Neural cell (in vitro differentiated cells): ENCODE measurements at regions not wholly inside any gene's neighbourhood (a gene's known extent, or its start where the extent isn't known, plus 50 kb on each side); places are given as distances from the start of the nearest gene placed in this dataset.

Experiments used
- H2AFZ ChIP-seq: fragments of 200-600, 300-800 bp; sonication (generic), shearing (Covaris generic); 2 replicates; pipeline ENCODE4 v1.6.0; 2014; ENCODE audit warnings: low read depth, mild to moderate bottlenecking, antibody characterized with exemption, low read length, moderate library complexity
- H3F3A ChIP-seq: fragments of 200-600 bp; shearing (Covaris generic); 2 replicates; pipeline ENCODE4 v1.6.1; 2016; ENCODE audit warnings: mild to moderate bottlenecking, moderate library complexity, mixed read lengths, antibody characterized with exemption, low read length; ENCODE audit not compliant: insufficient read depth, poor library complexity, severe bottlenecking
- H3K27ac ChIP-seq: fragments of 200-600, 300-800 bp; sonication (generic), shearing (Covaris generic); 2 replicates; pipeline ENCODE4 v1.5.1; 2014; ENCODE audit warnings: mild to moderate bottlenecking, low read length, moderate library complexity
- H3K27me3 ChIP-seq: fragments of 300-800, 200-600 bp; sonication (generic), shearing (Covaris generic); 2 replicates; pipeline ENCODE4 v1.6.0; 2014; ENCODE audit warnings: mild to moderate bottlenecking, low read depth, low read length, moderate library complexity; ENCODE audit not compliant: insufficient read depth
- H3K36me3 ChIP-seq: fragments of 300-800, 200-600 bp; sonication (generic), shearing (Covaris generic); 2 replicates; pipeline ENCODE4 v1.5.1; 2014; ENCODE audit warnings: mild to moderate bottlenecking, antibody characterized with exemption, low read length, moderate library complexity; ENCODE audit not compliant: insufficient read depth
- H3K4me2 ChIP-seq: fragments of 300-800, 200-600 bp; sonication (generic), shearing (Covaris generic); 2 replicates; pipeline ENCODE4 v1.6.0; 2014; ENCODE audit warnings: mild to moderate bottlenecking, low read length
- H3K4me3 ChIP-seq: fragments of 300-800, 200-600 bp; sonication (generic), shearing (Covaris generic); 2 replicates; pipeline ENCODE4 v1.5.1; 2014; ENCODE audit warnings: mild to moderate bottlenecking, low read length, moderate library complexity
- H3K79me2 ChIP-seq: fragments of 200-600 bp; shearing (Covaris generic); replicated peaks from 2 replicates; pipeline ENCODE4 v1.6.0; 2014; ENCODE audit warnings: mild to moderate bottlenecking, low read length, moderate library complexity; ENCODE audit not compliant: insufficient read depth
- H3K9ac ChIP-seq: fragments of 300-800, 200-600 bp; sonication (generic), shearing (Covaris generic); 2 replicates; pipeline ENCODE4 v1.6.1; 2016; ENCODE audit warnings: mild to moderate bottlenecking, low read length, mixed read lengths
- H3K9me2 ChIP-seq: fragments of 200-600 bp; shearing (Covaris generic); 2 replicates; pipeline ENCODE4 v1.6.1; 2016; ENCODE audit warnings: mild to moderate bottlenecking, low read length, mixed read lengths; ENCODE audit not compliant: insufficient read depth
- H3K9me3 ChIP-seq: fragments of 200-600, 300-800 bp; sonication (generic), shearing (Covaris generic); 2 replicates; pipeline ENCODE4 v1.6.1; 2016; ENCODE audit warnings: mild to moderate bottlenecking, mixed run types, low read length, moderate library complexity, mixed read lengths
- H4K20me1 ChIP-seq: fragments of 200-600 bp; shearing (Covaris generic); 2 replicates; pipeline ENCODE4 v1.6.1; 2016; ENCODE audit warnings: mild to moderate bottlenecking, mixed run types; ENCODE audit not compliant: insufficient read depth
- CTCF ChIP-seq: fragments of 450-650 bp; IDR thresholded peaks from 2 replicates; pipeline ENCODE4 v1.5.1; 2014; ENCODE audit warnings: antibody characterized with exemption, mild to moderate bottlenecking, moderate library complexity; ENCODE audit not compliant: poor library complexity, severe bottlenecking
- EP300 ChIP-seq: fragments of 450-650 bp; conservative IDR thresholded peaks from 2 replicates; pipeline ENCODE4 v1.6.1; 2014; ENCODE audit warnings: antibody characterized with exemption, mild to moderate bottlenecking, moderate library complexity; ENCODE audit not compliant: poor library complexity, severe bottlenecking
- EZH2 ChIP-seq: fragments of 200-600, 300-800 bp; shearing (Covaris generic), sonication (generic); IDR thresholded peaks from 2 replicates; pipeline ENCODE4 v1.6.1; 2014; ENCODE audit warnings: antibody characterized with exemption, low read length, borderline replicate concordance, mild to moderate bottlenecking; ENCODE audit not compliant: insufficient read depth, poor library complexity, severe bottlenecking
- MXI1 ChIP-seq: fragments of 450-650 bp; conservative IDR thresholded peaks from 2 replicates; pipeline ENCODE4 v1.6.1; 2014; ENCODE audit warnings: antibody characterized with exemption, mild to moderate bottlenecking; ENCODE audit not compliant: poor library complexity, severe bottlenecking
- POLR2AphosphoS5 ChIP-seq: IDR thresholded peaks from 2 replicates; pipeline ENCODE4 v1.6.1; 2012
- RAD21 ChIP-seq: fragments of 450-650 bp; conservative IDR thresholded peaks from 2 replicates; pipeline ENCODE4 v1.6.1; 2014; ENCODE audit warnings: antibody characterized with exemption, mild to moderate bottlenecking, moderate library complexity
- REST ChIP-seq: IDR thresholded peaks from 2 replicates; pipeline ENCODE4 v1.6.1; 2012; ENCODE audit warnings: borderline replicate concordance
- SMC3 ChIP-seq: fragments of 450-650 bp; conservative IDR thresholded peaks from 2 replicates; pipeline ENCODE4 v1.6.1; 2014; ENCODE audit warnings: antibody characterized with exemption, mild to moderate bottlenecking, moderate library complexity; ENCODE audit not compliant: poor library complexity
- TAF1 ChIP-seq: IDR thresholded peaks from 2 replicates; pipeline ENCODE4 v1.6.1; 2012; ENCODE audit warnings: low read depth

GRCh38 chr2:2754940-2755339, 423.9 kb upstream of the MYT1L start:
- Histone ChIP-seq H3K27me3 (no peaks in the 10 kb centered on the region), H2AFZ (no peak overlapping the region), H3K4me2 (no peak overlapping the region), H4K20me1 (no peaks in the 10 kb centered on the region), H3K4me3 (no peak overlapping the region), H3K36me3 (no peaks in the 10 kb centered on the region), H3K27ac (no peak overlapping the region), H3K9me3 (peaks cover 4% of the 10 kb centered on the region), H3K9me2 (no peaks in the 10 kb centered on the region), H3F3A (no peaks in the 10 kb centered on the region), H3K79me2 (no peaks in the 10 kb centered on the region), H3K9ac (no peak overlapping the region)
- TF ChIP-seq RAD21, result no peak
- TF ChIP-seq EP300, result no peak
- TF ChIP-seq TAF1, result no peak
- no peak for TF ChIP-seq REST
- no peak for TF ChIP-seq EZH2

- no peak overlapping the region for H3K9ac ChIP-seq
- H3K4me2 ChIP-seq, result no peak overlapping the region
- TF ChIP-seq POLR2AphosphoS5, result no peak
- TF ChIP-seq EP300, result no peak
- TF ChIP-seq MXI1, result no peak
- no peak for TF ChIP-seq TAF1
- no peak for TF ChIP-seq CTCF
- no peak for TF ChIP-seq RAD21
- no peak for TF ChIP-seq REST
- no peak for TF ChIP-seq SMC3
- no peak for TF ChIP-seq EZH2
- H4K20me1 ChIP-seq, result no peaks in the 10 kb centered on the region
- no peaks in the 10 kb centered on the region for H3K79me2 ChIP-seq
- H2AFZ ChIP-seq, result no peak overlapping the region
- peaks cover 4% of the 10 kb centered on the region for H3K9me3 ChIP-seq
- no peak overlapping the region for H3K27ac ChIP-seq
- no peaks in the 10 kb centered on the region for H3K27me3 ChIP-seq
- no peak overlapping the region for H3K4me3 ChIP-seq
- no peaks in the 10 kb centered on the region for H3F3A ChIP-seq
- H3K36me3 ChIP-seq, result no peaks in the 10 kb centered on the region
- H3K9me2 ChIP-seq, result no peaks in the 10 kb centered on the region
Measured at GRCh38 chr2:2751715-2752315, 420.7 kb upstream of the MYT1L start.
